GM19025 (cell line): ENCODE measurements at regions not wholly inside any gene's neighbourhood (a gene's known extent, or its start where the extent isn't known, plus 50 kb on each side); places are given as distances from the start of the nearest gene placed in this dataset.

Experiments
- ATAC-seq: cut with Tn5 transposase; IDR thresholded peaks from one replicate; pipeline ENCODE4 v1.9.1; 2021; ENCODE audit warnings: mild to moderate bottlenecking, low read depth, moderate library complexity; ENCODE audit not compliant: unreplicated experiment

- no peak for ATAC-seq
Measured at GRCh38 chr4:153034681-153035080, 98.6 kb downstream of the FHDC1 start.

- no peak for ATAC-seq
Measured at GRCh38 chr4:153036931-153037482, 100.9 kb downstream of the FHDC1 start.

GRCh38 chr4:153038623-153039311, 102.6 kb downstream of the FHDC1 start:
- ATAC-seq = no peak

DNA sequence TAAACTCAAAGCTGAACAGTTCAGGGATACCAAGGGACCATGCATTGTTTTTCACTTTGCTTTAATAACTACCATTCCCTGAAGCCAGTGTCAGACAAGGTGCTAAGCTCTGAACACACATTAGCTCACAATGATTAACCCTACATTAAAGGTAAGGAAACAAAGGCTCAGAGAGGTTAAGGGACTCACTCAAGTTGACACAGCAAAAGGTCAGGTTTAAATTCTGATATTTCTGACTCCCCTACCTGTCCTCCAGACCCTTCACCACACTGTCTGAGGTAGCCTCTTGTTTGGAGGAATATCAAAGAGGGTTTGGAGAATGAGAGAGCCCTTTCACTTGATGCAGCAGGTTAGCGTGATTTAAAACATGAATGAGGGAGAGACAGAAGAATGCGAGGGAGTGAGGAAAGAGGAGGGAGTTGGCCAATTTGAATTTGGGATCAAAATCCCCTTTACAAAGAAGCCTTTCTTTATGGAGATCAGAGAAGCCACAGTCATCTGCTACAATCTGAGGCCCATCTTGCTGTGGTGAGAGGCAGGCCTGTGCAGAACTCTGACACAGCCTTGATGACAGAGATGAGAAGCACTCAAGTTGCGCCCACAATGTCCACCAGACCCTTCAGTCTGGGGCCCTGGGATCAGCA, 103.5 kb downstream of the FHDC1 start:
- ATAC-seq = no peak

- no peak for ATAC-seq
Measured at GRCh38 chr4:153040677-153041076, 104.6 kb downstream of the FHDC1 start.

DNA sequence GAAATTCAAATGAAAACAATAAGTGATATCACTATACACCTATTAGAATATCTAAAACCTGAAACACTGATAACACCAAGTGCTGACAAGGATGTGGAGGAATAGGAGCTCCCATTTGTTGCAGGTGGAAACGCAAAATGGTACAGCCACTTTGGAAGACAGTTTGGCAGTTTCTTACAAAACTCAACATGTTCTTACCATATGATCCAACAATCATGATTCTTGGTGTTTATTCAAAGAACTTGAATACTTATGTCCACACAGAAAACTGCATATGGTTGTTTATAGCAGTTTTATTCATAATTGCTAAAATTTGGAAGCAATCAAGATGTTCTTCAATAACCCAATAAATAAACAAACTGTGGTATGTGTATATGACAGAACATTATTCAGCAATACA, 107.9 kb downstream of the FHDC1 start:
- ATAC-seq = no peak

GRCh38 chr4:153045111-153045982, 109.2 kb downstream of the FHDC1 start:
- no peak for ATAC-seq

DNA sequence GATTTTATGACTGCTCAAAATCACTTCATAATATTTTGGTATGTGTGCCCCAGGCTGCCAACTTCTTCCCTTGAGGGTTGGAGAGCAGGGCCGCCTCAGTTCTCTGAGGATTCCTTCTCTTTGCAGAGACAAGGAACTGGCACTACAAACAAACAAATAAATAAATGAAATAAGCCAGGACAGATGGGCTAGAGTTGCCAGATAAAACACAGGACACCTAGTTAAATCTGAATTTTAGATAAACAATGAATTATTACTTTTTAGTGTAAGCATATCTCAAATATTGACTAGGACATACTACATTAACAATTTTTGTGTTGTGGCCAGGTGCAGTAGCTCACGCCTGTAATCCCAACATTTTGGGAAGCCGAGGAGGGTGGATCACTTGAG, 122.5 kb downstream of the FHDC1 start:
- no peak for ATAC-seq

DNA sequence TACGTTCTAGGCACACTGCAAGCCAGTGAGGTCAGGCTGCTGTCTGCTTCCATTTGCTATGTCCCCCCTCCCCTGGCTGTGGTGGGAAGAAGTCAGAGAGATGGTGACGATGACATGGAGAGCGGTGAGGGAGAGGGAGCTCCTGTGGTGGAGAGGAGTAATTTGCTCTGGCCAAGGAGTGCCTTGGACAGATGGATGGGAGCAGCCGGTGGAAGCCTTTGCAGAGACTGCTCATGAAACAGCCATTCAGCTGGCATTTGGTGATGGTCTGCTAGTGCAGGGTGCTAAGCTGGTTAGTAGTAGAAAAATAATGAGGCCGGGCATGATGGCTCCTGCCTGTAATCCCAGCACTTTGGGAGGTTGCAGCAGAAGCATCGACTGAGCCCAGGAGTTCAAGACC, 124.1 kb downstream of the FHDC1 start:
- ATAC-seq = no peak

DNA sequence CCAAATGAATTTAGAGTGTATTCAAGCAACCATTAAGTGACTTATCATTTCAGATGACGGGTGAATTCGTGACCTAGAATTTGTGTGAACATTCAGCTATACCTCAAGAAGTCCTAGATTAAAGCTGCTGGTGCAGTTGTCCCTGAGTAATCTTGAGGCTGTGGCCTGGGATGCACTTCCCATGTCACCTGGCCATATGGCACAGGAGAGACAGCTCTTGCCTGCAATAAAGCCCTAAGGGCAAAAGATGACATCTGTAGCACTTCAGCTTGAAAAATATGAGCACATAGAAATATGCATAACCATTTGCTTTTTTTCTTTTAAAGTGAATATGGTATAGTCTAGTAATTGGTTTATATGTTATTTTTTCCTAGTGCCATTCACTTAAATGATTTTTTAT, 125.8 kb downstream of the FHDC1 start:
- ATAC-seq = no peak

DNA sequence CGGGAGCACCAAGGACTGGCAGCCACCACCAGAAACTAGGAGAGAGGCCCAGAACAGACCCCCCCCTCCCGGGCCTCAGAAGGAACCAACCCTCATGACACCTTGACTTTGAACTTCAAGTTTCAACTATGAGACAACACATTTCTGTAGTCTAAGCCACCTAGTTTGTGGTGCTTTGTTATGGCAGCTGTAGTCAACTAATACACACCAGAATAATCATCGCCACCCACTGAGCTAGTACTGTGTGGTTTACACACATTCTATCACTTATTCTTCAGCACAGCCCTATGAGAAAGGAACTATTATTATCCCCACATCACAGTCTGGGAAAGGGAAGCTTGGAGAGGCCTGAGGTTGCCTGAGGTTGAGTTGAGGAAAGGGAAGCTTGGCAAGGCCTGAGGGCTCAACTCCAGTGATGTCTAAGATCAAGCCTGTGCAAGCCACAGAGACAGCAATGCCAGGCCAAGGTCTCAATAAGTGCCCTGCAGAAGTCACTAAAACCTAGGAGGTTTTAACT, 126.6 kb downstream of the FHDC1 start:
- ATAC-seq = no peak

DNA sequence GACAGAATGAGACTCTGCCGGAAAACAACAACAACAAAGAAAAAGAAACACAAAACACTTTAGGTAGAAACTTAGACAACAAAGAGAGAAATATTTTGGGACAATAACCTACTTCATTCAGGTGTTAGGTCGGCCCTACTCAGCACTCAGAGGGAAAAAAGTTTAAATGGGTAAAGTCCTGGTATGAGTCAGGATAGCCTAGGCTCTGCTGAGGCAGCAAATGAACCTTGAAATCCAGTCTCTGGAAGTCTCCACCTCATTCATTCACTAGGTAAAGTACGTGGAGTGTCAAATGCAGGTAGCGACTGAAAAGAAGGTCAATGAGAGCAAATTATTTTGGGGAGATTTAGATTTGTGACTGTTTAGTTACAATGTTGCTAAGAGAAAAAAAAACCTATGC, 127.4 kb downstream of the FHDC1 start:
- ATAC-seq = no peak

- no peak for ATAC-seq
Measured at GRCh38 chr4:153064571-153064970, 128.4 kb downstream of the FHDC1 start.

- ATAC-seq = no peak
Measured at GRCh38 chr4:153065276-153065675, 129.2 kb downstream of the FHDC1 start.

GRCh38 chr4:153067376-153067775, 131.3 kb downstream of the FHDC1 start:
- ATAC-seq = no peak

- ATAC-seq = no peak
Measured at GRCh38 chr4:153068751-153069150, 132.6 kb downstream of the FHDC1 start.

DNA sequence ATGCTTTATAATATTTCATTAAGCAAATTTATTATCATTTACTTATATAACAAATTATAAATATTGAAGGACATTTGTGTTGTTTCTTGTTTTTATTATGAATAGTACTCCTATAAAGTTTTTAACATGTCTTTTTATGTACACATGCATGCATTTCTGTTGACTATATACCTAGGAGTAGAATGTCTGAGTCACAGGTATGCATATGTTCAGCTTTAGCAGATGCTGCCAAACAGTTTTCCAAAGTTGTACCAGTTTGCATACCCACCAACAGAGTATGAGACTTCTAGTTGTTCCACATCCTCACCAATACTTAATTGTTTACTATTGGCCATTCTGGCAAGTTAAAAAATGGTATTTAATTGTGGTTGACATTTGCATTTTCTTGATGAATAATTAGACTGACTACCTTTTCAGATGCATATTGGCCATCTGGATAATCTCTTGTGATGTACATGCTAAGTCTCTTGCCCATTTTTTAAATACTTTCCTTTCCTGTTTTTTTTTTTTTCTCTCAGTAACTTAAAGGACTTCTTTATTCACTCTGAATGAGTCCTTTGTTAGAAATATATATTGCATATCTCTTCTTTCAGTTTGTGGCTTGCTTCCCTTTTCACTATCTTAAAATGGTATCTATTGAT, 132.2 kb upstream of the TRIM2 start:
- no peak for ATAC-seq

DNA sequence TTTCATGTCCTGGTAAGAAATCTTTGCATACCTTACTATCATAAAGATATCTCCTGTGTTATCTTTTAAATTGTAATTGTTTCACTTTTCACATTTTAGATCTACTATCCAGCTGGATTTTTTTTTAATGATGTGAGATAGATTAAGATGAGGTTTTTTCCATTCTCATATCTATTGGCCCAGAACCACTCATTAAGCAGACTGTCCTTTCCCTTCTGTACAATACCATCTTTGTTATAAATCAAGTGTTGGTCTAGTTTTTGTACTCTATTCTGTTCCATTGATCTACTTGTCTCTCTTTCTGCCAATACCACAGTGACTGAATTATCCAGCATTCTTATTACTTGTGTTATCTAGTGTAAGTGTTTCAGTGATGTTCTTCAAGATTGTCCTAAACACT, 131.6 kb upstream of the TRIM2 start:
- no peak for ATAC-seq

GRCh38 chr4:153074486-153074885, 129.8 kb upstream of the TRIM2 start:
- ATAC-seq = no peak

DNA sequence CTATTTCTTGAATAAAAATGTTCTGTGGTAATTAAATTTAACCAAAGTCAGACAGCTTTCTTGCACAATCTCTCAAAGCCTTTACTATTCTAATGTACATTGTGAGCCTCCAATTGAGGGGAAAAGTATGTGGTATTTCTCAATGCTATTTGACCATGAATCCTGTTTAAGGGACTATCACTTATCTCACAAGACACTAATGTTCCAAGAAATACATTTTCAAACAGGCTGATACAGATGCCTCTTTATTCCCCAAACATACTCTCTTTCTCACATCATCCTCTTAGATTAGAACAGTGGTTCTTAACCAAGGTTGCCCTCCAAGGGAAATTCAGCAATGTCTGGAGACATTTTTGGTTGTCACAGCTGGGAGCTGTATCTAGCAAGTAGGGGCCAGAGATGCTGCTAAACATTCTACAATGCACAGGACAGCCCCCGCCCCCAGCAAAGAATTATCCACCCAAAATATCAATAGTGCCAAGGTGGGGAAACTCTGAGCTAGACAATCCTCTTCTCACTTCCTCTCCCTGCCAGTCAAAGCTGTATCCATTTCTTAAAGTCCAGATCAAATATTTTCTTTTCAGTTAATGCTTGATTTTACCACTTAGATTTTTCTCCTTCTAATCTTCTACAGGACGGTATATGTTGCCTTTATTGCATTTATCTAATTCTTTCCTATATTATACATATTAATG, 129.2 kb upstream of the TRIM2 start:
- ATAC-seq = no peak
